ENCODE measurements at regions not wholly inside any gene's neighbourhood (a gene's known extent, or its start where the extent isn't known, plus 50 kb on each side); places are given as distances from the start of the nearest gene placed in this dataset.
"Not testable (repeated sequence)": the region's sequence is repeated elsewhere in the genome, so short reads cannot be mapped to it uniquely, and the experiment has no call there.

DNA sequence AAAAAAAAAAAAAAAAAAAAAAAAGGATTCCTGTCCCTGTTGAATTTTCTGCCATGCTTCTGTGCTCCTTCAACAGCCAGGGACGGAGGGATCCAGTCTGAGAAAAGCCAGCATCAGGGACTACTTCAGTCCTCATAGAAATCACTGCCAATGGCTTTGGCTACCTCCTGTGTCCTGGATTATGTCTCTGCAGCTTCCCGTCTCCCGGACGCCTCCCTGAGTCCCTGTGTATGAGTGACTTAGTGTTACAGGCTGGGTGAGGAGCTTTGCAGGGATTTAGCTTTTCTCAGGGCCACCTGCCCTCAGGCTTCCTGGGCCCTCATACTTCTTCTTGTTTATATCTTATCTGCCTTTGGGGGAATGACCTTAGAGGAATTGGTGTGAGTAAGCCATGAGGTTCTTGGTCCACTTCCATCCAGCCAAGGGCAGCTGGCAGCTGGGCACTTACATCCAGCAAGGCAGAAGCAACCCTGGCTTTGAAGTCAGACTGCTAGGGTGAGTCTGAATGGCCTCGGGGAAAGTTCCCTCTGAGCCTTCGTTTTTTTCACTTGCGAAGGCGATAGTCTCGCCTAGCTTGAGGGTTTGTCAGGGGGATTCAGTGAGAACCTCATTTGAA is 83.6 kb upstream of the CRYM start:
- TF ChIP-seq, protein P1, sequence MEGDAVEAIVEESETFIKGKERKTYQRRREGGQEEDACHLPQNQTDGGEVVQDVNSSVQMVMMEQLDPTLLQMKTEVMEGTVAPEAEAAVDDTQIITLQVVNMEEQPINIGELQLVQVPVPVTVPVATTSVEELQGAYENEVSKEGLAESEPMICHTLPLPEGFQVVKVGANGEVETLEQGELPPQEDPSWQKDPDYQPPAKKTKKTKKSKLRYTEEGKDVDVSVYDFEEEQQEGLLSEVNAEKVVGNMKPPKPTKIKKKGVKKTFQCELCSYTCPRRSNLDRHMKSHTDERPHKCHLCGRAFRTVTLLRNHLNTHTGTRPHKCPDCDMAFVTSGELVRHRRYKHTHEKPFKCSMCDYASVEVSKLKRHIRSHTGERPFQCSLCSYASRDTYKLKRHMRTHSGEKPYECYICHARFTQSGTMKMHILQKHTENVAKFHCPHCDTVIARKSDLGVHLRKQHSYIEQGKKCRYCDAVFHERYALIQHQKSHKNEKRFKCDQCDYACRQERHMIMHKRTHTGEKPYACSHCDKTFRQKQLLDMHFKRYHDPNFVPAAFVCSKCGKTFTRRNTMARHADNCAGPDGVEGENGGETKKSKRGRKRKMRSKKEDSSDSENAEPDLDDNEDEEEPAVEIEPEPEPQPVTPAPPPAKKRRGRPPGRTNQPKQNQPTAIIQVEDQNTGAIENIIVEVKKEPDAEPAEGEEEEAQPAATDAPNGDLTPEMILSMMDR (IDR thresholded peaks at IDR 0.05; ENCODE audit: insufficient read depth, low read depth, low read length), result not testable (repeated sequence)
- TF ChIP-seq EZH2 (IDR thresholded peaks at IDR 0.05; ENCODE audit: insufficient read depth, low read length), result not testable (repeated sequence)
